Astrocyte (in vitro differentiated cells and primary cell): ENCODE measurements at regions not wholly inside any gene's neighbourhood (a gene's known extent, or its start where the extent isn't known, plus 50 kb on each side); places are given as distances from the start of the nearest gene placed in this dataset.

Experiments
- DNase-seq: peaks from one replicate; pipeline ENCODE4 v3.0.0-alpha.2; 2010; ENCODE audit warnings: low read depth
- FAIRE-seq: peaks from 2 replicates; lab custom pipeline; 2011; peaks lifted over from hg19 to GRCh38; lab: Jason Lieb, UNC
- H2AFZ ChIP-seq: 2 replicates; pipeline ENCODE4 v1.6.0; 2012; ENCODE audit warnings: low read depth, low read length, inconsistent platforms
- H3K27ac ChIP-seq: 2 replicates; pipeline ENCODE4 v1.5.1; 2011; ENCODE audit warnings: low read depth, low read length, inconsistent platforms
- H3K27me3 ChIP-seq: 2 replicates; pipeline ENCODE4 v1.6.0; 2011; ENCODE audit warnings: low read length, inconsistent platforms; ENCODE audit not compliant: insufficient read depth
- H3K36me3 ChIP-seq: 2 replicates; pipeline ENCODE4 v1.5.1; 2011; ENCODE audit warnings: low read length, inconsistent platforms; ENCODE audit not compliant: insufficient read depth
- H3K4me1 ChIP-seq: 2 replicates; pipeline ENCODE4 v1.5.1; 2011; ENCODE audit warnings: low read length, inconsistent platforms; ENCODE audit not compliant: insufficient read depth
- H3K4me2 ChIP-seq: 2 replicates; pipeline ENCODE4 v1.6.0; 2012; ENCODE audit warnings: low read length, inconsistent platforms
- H3K4me3 ChIP-seq: 2 replicates; pipeline ENCODE4 v1.5.1; 2011; ENCODE audit warnings: low read depth, mild to moderate bottlenecking, low read length, inconsistent platforms; ENCODE audit not compliant: insufficient read depth
- H3K79me2 ChIP-seq: 2 replicates; pipeline ENCODE4 v1.6.0; 2012; ENCODE audit warnings: mild to moderate bottlenecking, low read length, inconsistent platforms; ENCODE audit not compliant: insufficient read depth
- H3K9ac ChIP-seq: 2 replicates; pipeline ENCODE4 v1.6.0; 2012; ENCODE audit warnings: mild to moderate bottlenecking, low read length, inconsistent platforms
- H3K9me3 ChIP-seq: 2 replicates; pipeline ENCODE4 v1.5.1; 2012; ENCODE audit warnings: low read depth, mild to moderate bottlenecking, low read length, inconsistent platforms; ENCODE audit not compliant: insufficient read depth
- H4K20me1 ChIP-seq: 2 replicates; pipeline ENCODE4 v1.6.0; 2012; ENCODE audit warnings: low read length, inconsistent platforms; ENCODE audit not compliant: insufficient read depth
- H3K27ac Mint-ChIP-seq: one replicate; pipeline ENCODE4 v1.8.0; 2021; ENCODE audit warnings: mild to moderate bottlenecking, mixed read lengths; ENCODE audit not compliant: unreplicated experiment
- H3K27me3 Mint-ChIP-seq: one replicate; pipeline ENCODE4 v1.8.0; 2021; ENCODE audit warnings: low read depth, mixed read lengths; ENCODE audit not compliant: unreplicated experiment
- H3K36me3 Mint-ChIP-seq: one replicate; pipeline ENCODE4 v1.8.0; 2021; ENCODE audit warnings: low read depth, mixed read lengths; ENCODE audit not compliant: unreplicated experiment
- H3K4me1 Mint-ChIP-seq: one replicate; pipeline ENCODE4 v1.8.0; 2021; ENCODE audit warnings: low read depth, mixed read lengths; ENCODE audit not compliant: unreplicated experiment
- H3K4me3 Mint-ChIP-seq: one replicate; pipeline ENCODE4 v1.8.0; 2021; ENCODE audit warnings: mild to moderate bottlenecking, moderate library complexity, mixed read lengths; ENCODE audit not compliant: unreplicated experiment
- H3K9me3 Mint-ChIP-seq: one replicate; pipeline ENCODE4 v1.8.0; 2021; ENCODE audit warnings: mild to moderate bottlenecking, mixed read lengths; ENCODE audit not compliant: unreplicated experiment
- CTCF ChIP-seq: IDR thresholded peaks from 2 replicates; pipeline ENCODE4 v1.5.1; 2011; ENCODE audit warnings: low read depth, mild to moderate bottlenecking, inconsistent platforms, low read length, moderate library complexity; ENCODE audit not compliant: insufficient read depth
- EZH2 ChIP-seq: IDR thresholded peaks from 2 replicates; pipeline ENCODE4 v1.6.1; 2012; ENCODE audit warnings: mild to moderate bottlenecking, low read length, inconsistent platforms; ENCODE audit not compliant: insufficient read depth

- no peaks in the 10 kb centered on the region for H3K36me3 ChIP-seq
- no peaks in the 10 kb centered on the region for H3K27me3 ChIP-seq
- Mint-ChIP-seq H3K4me3 (no peak overlapping the region), H3K36me3 (no peaks in the 10 kb centered on the region), H3K4me1 (peaks cover 3% of the 10 kb centered on the region), H3K27me3 (peaks cover 23% of the 10 kb centered on the region), H3K9me3 (peaks cover 3% of the 10 kb centered on the region), H3K27ac (no peak overlapping the region)
- no peaks in the 10 kb centered on the region for H3K4me1 ChIP-seq
- no peaks in the 10 kb centered on the region for H3K9me3 ChIP-seq
- H3K27ac ChIP-seq, result no peak overlapping the region
- FAIRE-seq, result no peak
- no peak overlapping the region for H2AFZ ChIP-seq
- H3K79me2 ChIP-seq, result no peaks in the 10 kb centered on the region
- TF ChIP-seq CTCF, result no peak
- no peak for TF ChIP-seq EZH2
- H3K4me2 ChIP-seq, result no peak overlapping the region
- H3K9ac ChIP-seq, result no peak overlapping the region
- no peak overlapping the region for H3K4me3 ChIP-seq
- no peaks in the 10 kb centered on the region for H4K20me1 ChIP-seq
- no peak for DNase-seq
These were observed 56.5 kb upstream of the CCND2 start for GRCh38 chr12:4217091-4217490.

GRCh38 chr12:4216187-4216927 lies 57.2 kb upstream of the CCND2 start:
- H3K9me3 Mint-ChIP-seq, result peaks cover 5% of the 10 kb centered on the region
- FAIRE-seq, result no peak

More at GRCh38 chr12:4216187-4216927, 57.2 kb upstream of the CCND2 start:
- no peak for TF ChIP-seq CTCF
- no peak for TF ChIP-seq EZH2
- DNase-seq, result no peak
- H3K9me3 ChIP-seq, result no peaks in the 10 kb centered on the region
- no peak overlapping the region for H3K4me3 ChIP-seq
- H3K4me1 Mint-ChIP-seq, result peaks cover 5% of the 10 kb centered on the region
- no peaks in the 10 kb centered on the region for H3K79me2 ChIP-seq
- H3K4me1 ChIP-seq, result no peaks in the 10 kb centered on the region
- H3K4me3 Mint-ChIP-seq, result no peak overlapping the region
- no peak overlapping the region for H3K4me2 ChIP-seq
- no peaks in the 10 kb centered on the region for H3K36me3 ChIP-seq
- no peaks in the 10 kb centered on the region for H4K20me1 ChIP-seq
- no peak overlapping the region for H3K27ac Mint-ChIP-seq
- peaks cover 23% of the 10 kb centered on the region for H3K27me3 Mint-ChIP-seq
- no peak overlapping the region for H3K27ac ChIP-seq
- no peak overlapping the region for H3K9ac ChIP-seq
- H3K36me3 Mint-ChIP-seq, result no peaks in the 10 kb centered on the region
- H2AFZ ChIP-seq, result no peak overlapping the region
- H3K27me3 ChIP-seq, result no peaks in the 10 kb centered on the region
